Liver (tissue), 3 donors: ENCODE measurements at regions not wholly inside any gene's neighbourhood (a gene's known extent, or its start where the extent isn't known, plus 50 kb on each side); places are given as distances from the start of the nearest gene placed in this dataset.

Experiments
- EGR1 ChIP-seq, 2 donors: IDR thresholded peaks; 2 replicates each; pipeline ENCODE4 v1.6.1; 2016 to 2018; ENCODE audit warnings: antibody characterized with exemption in 2 of 2, low read depth in 2 of 2
- FOXA1 ChIP-seq: IDR thresholded peaks from 2 replicates; pipeline ENCODE4 v1.6.1; 2016; ENCODE audit warnings: antibody characterized with exemption
- HNF4G ChIP-seq: IDR thresholded peaks from 2 replicates; pipeline ENCODE4 v1.6.1; 2016; ENCODE audit warnings: antibody characterized with exemption
- JUND ChIP-seq, 2 donors: IDR thresholded peaks; 2 replicates each; pipeline ENCODE4 v1.6.1; 2016; ENCODE audit warnings: antibody characterized with exemption in 2 of 2
- RXRA ChIP-seq, 2 donors: IDR thresholded peaks; 2 replicates each; pipeline ENCODE4 v1.6.1; 2017 to 2018; ENCODE audit warnings: antibody characterized with exemption in 2 of 2, mild to moderate bottlenecking in 1 of 2
- SP1 ChIP-seq: IDR thresholded peaks from 2 replicates; pipeline ENCODE4 v1.6.1; 2018; ENCODE audit warnings: antibody characterized with exemption, mild to moderate bottlenecking
- TAF1 ChIP-seq: conservative IDR thresholded peaks from 2 replicates; pipeline ENCODE4 v1.6.1; 2016; ENCODE audit warnings: antibody characterized with exemption, mild to moderate bottlenecking
- YY1 ChIP-seq: IDR thresholded peaks from 2 replicates; pipeline ENCODE4 v1.6.1; 2016; ENCODE audit warnings: antibody characterized with exemption, mild to moderate bottlenecking
- TF ChIP-seq, protein P1 (sequence below): IDR thresholded peaks from 2 replicates; pipeline ENCODE4 v1.6.1; 2016; ENCODE audit warnings: antibody characterized with exemption
- TF ChIP-seq, protein P2 (sequence below): fragments of 150-350 bp; IDR thresholded peaks from 2 replicates; pipeline ENCODE4 v1.5.1; 2017; ENCODE audit warnings: improper control_type of control experiment, low read depth, low read length; ENCODE audit not compliant: missing input control
- TF ChIP-seq, protein P3 (sequence below): IDR thresholded peaks from 2 replicates; pipeline ENCODE4 v1.6.1; 2016; ENCODE audit warnings: antibody characterized with exemption
- TF ChIP-seq, protein P4 (sequence below): IDR thresholded peaks from 2 replicates; pipeline ENCODE4 v1.6.1; 2016; ENCODE audit warnings: antibody characterized with exemption, mild to moderate bottlenecking
- donor health status: healthy.
- donor health status: healthy.

DNA sequence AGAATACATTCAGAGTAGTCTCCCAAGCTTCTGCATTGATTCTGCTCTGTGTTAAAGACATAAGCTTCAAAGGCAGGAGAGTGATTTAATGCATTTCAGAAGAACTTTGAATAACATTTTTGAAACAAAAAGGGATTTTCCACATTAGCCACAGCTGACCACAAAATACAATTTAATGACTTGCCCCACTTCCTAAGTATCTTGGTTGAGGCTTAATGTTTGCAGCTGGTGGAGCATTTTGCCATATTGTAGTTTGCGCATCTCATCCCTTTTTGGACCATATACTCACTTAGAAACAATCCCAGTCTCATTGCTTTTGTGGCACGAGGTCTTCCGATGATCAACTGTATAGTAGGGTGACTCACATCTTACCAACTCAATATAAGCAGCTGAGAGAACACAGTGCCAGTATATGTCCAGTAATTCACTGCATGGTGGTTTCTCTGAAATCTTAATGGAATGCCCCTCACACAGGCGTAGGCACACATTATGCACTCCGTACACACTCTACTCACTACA lies 455.8 kb upstream of the PTGER4 start:
- TF ChIP-seq, protein P1, sequence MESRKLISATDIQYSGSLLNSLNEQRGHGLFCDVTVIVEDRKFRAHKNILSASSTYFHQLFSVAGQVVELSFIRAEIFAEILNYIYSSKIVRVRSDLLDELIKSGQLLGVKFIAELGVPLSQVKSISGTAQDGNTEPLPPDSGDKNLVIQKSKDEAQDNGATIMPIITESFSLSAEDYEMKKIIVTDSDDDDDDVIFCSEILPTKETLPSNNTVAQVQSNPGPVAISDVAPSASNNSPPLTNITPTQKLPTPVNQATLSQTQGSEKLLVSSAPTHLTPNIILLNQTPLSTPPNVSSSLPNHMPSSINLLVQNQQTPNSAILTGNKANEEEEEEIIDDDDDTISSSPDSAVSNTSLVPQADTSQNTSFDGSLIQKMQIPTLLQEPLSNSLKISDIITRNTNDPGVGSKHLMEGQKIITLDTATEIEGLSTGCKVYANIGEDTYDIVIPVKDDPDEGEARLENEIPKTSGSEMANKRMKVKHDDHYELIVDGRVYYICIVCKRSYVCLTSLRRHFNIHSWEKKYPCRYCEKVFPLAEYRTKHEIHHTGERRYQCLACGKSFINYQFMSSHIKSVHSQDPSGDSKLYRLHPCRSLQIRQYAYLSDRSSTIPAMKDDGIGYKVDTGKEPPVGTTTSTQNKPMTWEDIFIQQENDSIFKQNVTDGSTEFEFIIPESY: no peak
- TF ChIP-seq EGR1 (IDR thresholded peaks at IDR 0.05; ENCODE audit: low read depth in 2 of 2) (no peak), SP1 (no peak), TAF1 (no peak), JUND (IDR thresholded peaks at IDR 0.05) (no peak), YY1 (no peak), FOXA1 (no peak), RXRA (IDR thresholded peaks at IDR 0.05) (no peak), HNF4G (no peak)
- TF ChIP-seq, protein P2, sequence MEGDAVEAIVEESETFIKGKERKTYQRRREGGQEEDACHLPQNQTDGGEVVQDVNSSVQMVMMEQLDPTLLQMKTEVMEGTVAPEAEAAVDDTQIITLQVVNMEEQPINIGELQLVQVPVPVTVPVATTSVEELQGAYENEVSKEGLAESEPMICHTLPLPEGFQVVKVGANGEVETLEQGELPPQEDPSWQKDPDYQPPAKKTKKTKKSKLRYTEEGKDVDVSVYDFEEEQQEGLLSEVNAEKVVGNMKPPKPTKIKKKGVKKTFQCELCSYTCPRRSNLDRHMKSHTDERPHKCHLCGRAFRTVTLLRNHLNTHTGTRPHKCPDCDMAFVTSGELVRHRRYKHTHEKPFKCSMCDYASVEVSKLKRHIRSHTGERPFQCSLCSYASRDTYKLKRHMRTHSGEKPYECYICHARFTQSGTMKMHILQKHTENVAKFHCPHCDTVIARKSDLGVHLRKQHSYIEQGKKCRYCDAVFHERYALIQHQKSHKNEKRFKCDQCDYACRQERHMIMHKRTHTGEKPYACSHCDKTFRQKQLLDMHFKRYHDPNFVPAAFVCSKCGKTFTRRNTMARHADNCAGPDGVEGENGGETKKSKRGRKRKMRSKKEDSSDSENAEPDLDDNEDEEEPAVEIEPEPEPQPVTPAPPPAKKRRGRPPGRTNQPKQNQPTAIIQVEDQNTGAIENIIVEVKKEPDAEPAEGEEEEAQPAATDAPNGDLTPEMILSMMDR: no peak
- TF ChIP-seq, protein P3, sequence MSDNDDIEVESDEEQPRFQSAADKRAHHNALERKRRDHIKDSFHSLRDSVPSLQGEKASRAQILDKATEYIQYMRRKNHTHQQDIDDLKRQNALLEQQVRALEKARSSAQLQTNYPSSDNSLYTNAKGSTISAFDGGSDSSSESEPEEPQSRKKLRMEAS: no peak
- TF ChIP-seq, protein P4, sequence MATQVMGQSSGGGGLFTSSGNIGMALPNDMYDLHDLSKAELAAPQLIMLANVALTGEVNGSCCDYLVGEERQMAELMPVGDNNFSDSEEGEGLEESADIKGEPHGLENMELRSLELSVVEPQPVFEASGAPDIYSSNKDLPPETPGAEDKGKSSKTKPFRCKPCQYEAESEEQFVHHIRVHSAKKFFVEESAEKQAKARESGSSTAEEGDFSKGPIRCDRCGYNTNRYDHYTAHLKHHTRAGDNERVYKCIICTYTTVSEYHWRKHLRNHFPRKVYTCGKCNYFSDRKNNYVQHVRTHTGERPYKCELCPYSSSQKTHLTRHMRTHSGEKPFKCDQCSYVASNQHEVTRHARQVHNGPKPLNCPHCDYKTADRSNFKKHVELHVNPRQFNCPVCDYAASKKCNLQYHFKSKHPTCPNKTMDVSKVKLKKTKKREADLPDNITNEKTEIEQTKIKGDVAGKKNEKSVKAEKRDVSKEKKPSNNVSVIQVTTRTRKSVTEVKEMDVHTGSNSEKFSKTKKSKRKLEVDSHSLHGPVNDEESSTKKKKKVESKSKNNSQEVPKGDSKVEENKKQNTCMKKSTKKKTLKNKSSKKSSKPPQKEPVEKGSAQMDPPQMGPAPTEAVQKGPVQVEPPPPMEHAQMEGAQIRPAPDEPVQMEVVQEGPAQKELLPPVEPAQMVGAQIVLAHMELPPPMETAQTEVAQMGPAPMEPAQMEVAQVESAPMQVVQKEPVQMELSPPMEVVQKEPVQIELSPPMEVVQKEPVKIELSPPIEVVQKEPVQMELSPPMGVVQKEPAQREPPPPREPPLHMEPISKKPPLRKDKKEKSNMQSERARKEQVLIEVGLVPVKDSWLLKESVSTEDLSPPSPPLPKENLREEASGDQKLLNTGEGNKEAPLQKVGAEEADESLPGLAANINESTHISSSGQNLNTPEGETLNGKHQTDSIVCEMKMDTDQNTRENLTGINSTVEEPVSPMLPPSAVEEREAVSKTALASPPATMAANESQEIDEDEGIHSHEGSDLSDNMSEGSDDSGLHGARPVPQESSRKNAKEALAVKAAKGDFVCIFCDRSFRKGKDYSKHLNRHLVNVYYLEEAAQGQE: no peak
